KOPT-K1 (cell line): ENCODE measurements at regions not wholly inside any gene's neighbourhood (a gene's known extent, or its start where the extent isn't known, plus 50 kb on each side); places are given as distances from the start of the nearest gene placed in this dataset.
A peak's percentile ranks its signal among the peaks of the same experiment; 100 is the strongest.

Source experiments
- H3K27ac ChIP-seq: fragments of 200-600 bp; sonication (generic); 2 replicates; pipeline ENCODE4 v1.5.1; 2016; ENCODE audit warnings: antibody characterized with exemption, mild to moderate bottlenecking, low read depth, low read length; ENCODE audit not compliant: poor library complexity, severe bottlenecking
- H3K36me3 ChIP-seq: fragments of 200-600 bp; sonication (generic); 2 replicates; pipeline ENCODE4 v1.5.1; 2017; ENCODE audit warnings: antibody characterized with exemption, mild to moderate bottlenecking, low read length, moderate library complexity; ENCODE audit not compliant: insufficient read depth
- H3K9me3 ChIP-seq: fragments of 200-600 bp; sonication (generic); 2 replicates; pipeline ENCODE4 v1.5.1; 2017; ENCODE audit warnings: antibody characterized with exemption, low read length, mild to moderate bottlenecking; ENCODE audit not compliant: insufficient read depth, poor library complexity, severe bottlenecking

- Histone ChIP-seq H3K9me3 (peaks cover 2% of the 10 kb centered on the region), H3K27ac (peak overlapping the region; percentile 42), H3K36me3 (no peaks in the 10 kb centered on the region)
Measured at GRCh38 chr17:34178092-34178491, 77.0 kb upstream of the CCL2 start.

GRCh38 chr17:34182036-34182803, 72.9 kb upstream of the CCL2 start:
- Histone ChIP-seq H3K9me3 (no peaks in the 10 kb centered on the region), H3K36me3 (no peaks in the 10 kb centered on the region), H3K27ac (peak overlapping the region; percentile 50)

DNA sequence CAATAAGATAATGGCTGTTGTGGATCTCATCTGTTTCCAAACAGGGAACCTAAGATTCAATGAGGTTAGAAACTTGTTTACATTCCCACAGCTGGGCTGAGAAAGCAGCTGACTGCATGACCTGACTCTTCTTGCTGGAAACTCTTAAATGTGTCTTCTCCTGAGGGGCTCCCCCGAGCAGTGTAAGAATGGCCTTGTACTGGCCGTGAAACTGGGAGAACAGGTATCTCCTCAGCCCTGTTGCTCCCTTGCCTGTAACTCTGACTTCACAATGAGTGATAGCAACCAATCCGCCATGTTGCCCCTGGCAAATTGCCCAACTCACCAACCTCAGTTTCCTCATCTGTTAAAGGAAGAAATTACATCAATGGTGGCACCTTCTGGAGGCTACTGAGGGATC, 59.1 kb upstream of the CCL2 start:
- Histone ChIP-seq H3K9me3 (no peaks in the 10 kb centered on the region), H3K36me3 (no peaks in the 10 kb centered on the region), H3K27ac (no peak overlapping the region)

- Histone ChIP-seq H3K27ac (no peak overlapping the region), H3K9me3 (no peaks in the 10 kb centered on the region), H3K36me3 (no peaks in the 10 kb centered on the region)
Measured at GRCh38 chr17:34198519-34198918, 56.6 kb upstream of the CCL2 start.

GRCh38 chr17:34199454-34199853, 55.6 kb upstream of the CCL2 start:
- Histone ChIP-seq H3K36me3 (no peaks in the 10 kb centered on the region), H3K9me3 (no peaks in the 10 kb centered on the region)

GRCh38 chr17:34199932-34200534, 55.1 kb upstream of the CCL2 start:
- no peak overlapping the region for H3K27ac ChIP-seq
- no peaks in the 10 kb centered on the region for H3K36me3 ChIP-seq

More at GRCh38 chr17:34199454-34199853, 55.6 kb upstream of the CCL2 start:
- no peak overlapping the region for H3K27ac ChIP-seq

GRCh38 chr17:34201225-34201624, 53.9 kb upstream of the CCL2 start:
- Histone ChIP-seq H3K27ac (no peak overlapping the region), H3K36me3 (no peaks in the 10 kb centered on the region), H3K9me3 (no peaks in the 10 kb centered on the region)

More at GRCh38 chr17:34199932-34200534, 55.1 kb upstream of the CCL2 start:
- H3K9me3 ChIP-seq = no peaks in the 10 kb centered on the region

GRCh38 chr17:34201767-34202166, 53.3 kb upstream of the CCL2 start:
- Histone ChIP-seq H3K9me3 (no peaks in the 10 kb centered on the region), H3K27ac (no peak overlapping the region), H3K36me3 (no peaks in the 10 kb centered on the region)

- no peaks in the 10 kb centered on the region for H3K36me3 ChIP-seq
- H3K27ac ChIP-seq = no peak overlapping the region
- H3K9me3 ChIP-seq = no peaks in the 10 kb centered on the region
Measured at GRCh38 chr17:34203018-34203638, 52.0 kb upstream of the CCL2 start.

DNA sequence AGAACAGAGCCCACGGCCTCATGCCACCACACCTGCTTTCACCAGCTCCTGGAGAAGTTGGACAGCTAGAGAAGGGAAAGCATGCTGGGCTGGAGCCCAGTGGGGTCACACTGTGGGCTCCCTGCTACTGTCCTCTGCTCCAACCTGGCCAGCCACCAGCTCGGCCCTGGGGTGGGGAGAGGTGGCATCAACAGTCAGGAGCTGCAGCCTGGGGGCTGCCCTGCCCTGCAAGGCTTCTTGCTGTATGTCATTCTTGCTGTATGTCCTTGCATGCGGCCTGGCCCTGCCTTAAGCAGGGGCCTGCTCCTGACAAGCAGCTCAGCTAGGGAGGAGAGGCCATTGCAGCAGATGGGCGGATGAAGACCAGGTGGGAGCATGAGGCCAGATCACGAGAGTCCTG, 50.7 kb upstream of the CCL2 start:
- no peak overlapping the region for H3K27ac ChIP-seq
- H3K9me3 ChIP-seq = no peaks in the 10 kb centered on the region
- H3K36me3 ChIP-seq = no peaks in the 10 kb centered on the region
